Transverse colon (tissue), 4 donors: ENCODE measurements at regions not wholly inside any gene's neighbourhood (a gene's known extent, or its start where the extent isn't known, plus 50 kb on each side); places are given as distances from the start of the nearest gene placed in this dataset.

Experiments used
- CTCF ChIP-seq, 5 experiments: fragments of 200-600 bp in 3 of 5; fragments of 450-650 bp in 2 of 5; sonication (generic) in 3 of 5; IDR thresholded peaks; 1 replicate in 2 of 5; 2 replicates in 3 of 5; pipeline ENCODE4 v1.5.1; 2016 to 2017; ENCODE audit warnings: antibody characterized with exemption in 5 of 5, inconsistent platforms in 3 of 5, mild to moderate bottlenecking in 2 of 5, moderate library complexity in 1 of 5
- EP300 ChIP-seq: sonication (generic); formaldehyde crosslinking; IDR thresholded peaks from one replicate; pipeline ENCODE4 v1.6.1; 2017; ENCODE audit warnings: antibody characterized with exemption, low read depth
- POLR2A ChIP-seq: fragments of 450-650 bp; IDR thresholded peaks from one replicate; pipeline ENCODE4 v1.6.1; 2016; ENCODE audit warnings: antibody characterized with exemption, mild to moderate bottlenecking, moderate library complexity
- POLR2AphosphoS5 ChIP-seq, 3 donors: sonication (generic); formaldehyde crosslinking; IDR thresholded peaks; one replicate each; pipeline ENCODE4 v1.6.1; 2016; ENCODE audit warnings: antibody characterized with exemption in 3 of 3

- TF ChIP-seq CTCF (IDR thresholded peaks at IDR 0.05), result no peak
- TF ChIP-seq POLR2A, result no peak
- TF ChIP-seq POLR2AphosphoS5 (IDR thresholded peaks at IDR 0.05), result no peak
- TF ChIP-seq EP300, result no peak
Observed at GRCh38 chr20:54284928-54285704, 77.2 kb downstream of the PFDN4 start.
